ENCODE measurements at regions not wholly inside any gene's neighbourhood (a gene's known extent, or its start where the extent isn't known, plus 50 kb on each side); places are given as distances from the start of the nearest gene placed in this dataset.

DNA sequence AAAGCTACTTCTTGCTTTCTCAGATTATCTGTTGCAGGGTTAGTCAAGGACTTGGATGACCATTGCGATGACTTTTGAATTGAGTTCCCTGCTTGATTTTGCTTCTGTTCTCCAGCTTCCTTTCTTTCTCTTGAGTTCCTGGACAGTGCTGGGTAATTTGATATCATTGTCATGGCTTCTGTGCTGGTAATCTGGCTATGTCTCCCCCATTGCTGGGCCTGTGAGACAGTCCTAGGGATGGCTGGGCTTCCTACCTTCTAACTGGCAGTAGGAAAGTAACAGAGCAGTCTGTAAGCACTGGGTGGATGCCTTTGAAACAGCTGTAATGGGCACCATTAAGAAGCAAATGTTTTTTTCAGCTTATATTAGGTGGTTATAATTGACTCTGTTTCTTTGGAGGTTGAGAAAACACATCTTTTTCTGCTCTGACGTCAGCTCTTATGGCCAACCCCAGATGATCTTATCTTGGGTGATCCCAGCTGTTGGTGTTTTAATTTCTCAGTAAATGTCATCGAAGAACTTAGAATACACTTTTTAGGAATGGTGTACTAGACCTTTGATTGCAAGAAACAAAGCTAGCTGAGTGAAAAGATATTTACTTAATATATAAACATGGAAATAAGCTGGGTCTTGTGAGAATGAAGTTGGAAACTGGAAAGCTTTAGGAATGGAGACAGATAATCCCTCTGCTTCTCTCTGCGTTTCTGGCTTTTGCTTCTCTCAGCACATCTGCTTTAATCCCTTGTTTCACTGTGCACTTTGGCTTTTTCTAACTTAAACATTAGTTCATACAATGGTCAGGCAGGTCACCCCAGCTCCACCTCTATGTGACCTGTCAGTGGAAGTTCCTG, 195.0 kb upstream of the MAN1A1 start:
- Histone ChIP-seq H3K36me3 (replicated peaks in 1 of 2; ENCODE audit: control insufficient read depth in 1 of 2, insufficient read depth in 2 of 2, low read length in 2 of 2) (no peaks in the 10 kb centered on the region), H3K4me2 (ENCODE audit: low read depth, low read length) (no peak overlapping the region), H3K27me3 (ENCODE audit: control insufficient read depth in 1 of 2, insufficient read depth in 2 of 2, low read length in 2 of 2) (no peaks in the 10 kb centered on the region), H3K27ac (ENCODE audit: extremely low read length, insufficient read depth, low read length) (no peak overlapping the region), H3K4me3 (replicated peaks in 1 of 3; ENCODE audit: insufficient read depth in 1 of 3, low read depth in 2 of 3, low read length in 3 of 3) (no peak overlapping the region), H3K9ac (ENCODE audit: insufficient read depth, low read depth, low read length) (no peak overlapping the region), H3K79me2 (ENCODE audit: insufficient read depth, low read length) (no peaks in the 10 kb centered on the region), H3K4me1 (ENCODE audit: insufficient read depth, low read length) (no peaks in the 10 kb centered on the region), H4K20me1 (ENCODE audit: insufficient read depth, low read length) (no peaks in the 10 kb centered on the region), H3K9me3 (ENCODE audit: low read length) (no peaks in the 10 kb centered on the region), H2AFZ (ENCODE audit: low read length) (no peak overlapping the region)
- TF ChIP-seq, protein P1, sequence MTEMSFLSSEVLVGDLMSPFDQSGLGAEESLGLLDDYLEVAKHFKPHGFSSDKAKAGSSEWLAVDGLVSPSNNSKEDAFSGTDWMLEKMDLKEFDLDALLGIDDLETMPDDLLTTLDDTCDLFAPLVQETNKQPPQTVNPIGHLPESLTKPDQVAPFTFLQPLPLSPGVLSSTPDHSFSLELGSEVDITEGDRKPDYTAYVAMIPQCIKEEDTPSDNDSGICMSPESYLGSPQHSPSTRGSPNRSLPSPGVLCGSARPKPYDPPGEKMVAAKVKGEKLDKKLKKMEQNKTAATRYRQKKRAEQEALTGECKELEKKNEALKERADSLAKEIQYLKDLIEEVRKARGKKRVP (CRISPR knock-in tag; IDR thresholded peaks at IDR 0.05) = no peak
- peak; percentile 84 for TF ChIP-seq CREB1 (IDR thresholded peaks at IDR 0.05)
- no peak for TF ChIP-seq CREB1 (CRISPR knock-in tag; IDR thresholded peaks at IDR 0.05)
- 26% methylated on average over 4 of the region's 4 CpGs for WGBS (ENCODE audit: low lambda C conversion rate)
- in situ Hi-C loops (cut with HindIII; ENCODE audit: extremely low pct_ligation_motif_present, low pct_unique_long_range_greater_than_20kb) = no loop called here
- no peak for FAIRE-seq
- ChIA-PET CTCF (ENCODE audit: low intra/inter-chr PET ratio, low total read pairs) (no interaction called here), POLR2A (no interaction called here)
- BruUV-seq (replicated peaks) = no TSS peak
- no peak for ATAC-seq
- DNase-seq (ENCODE audit: low spot score) = no peak
- intact Hi-C loops (cut with micrococcal nuclease; ENCODE audit: unreplicated experiment) = no loop called here

DNA sequence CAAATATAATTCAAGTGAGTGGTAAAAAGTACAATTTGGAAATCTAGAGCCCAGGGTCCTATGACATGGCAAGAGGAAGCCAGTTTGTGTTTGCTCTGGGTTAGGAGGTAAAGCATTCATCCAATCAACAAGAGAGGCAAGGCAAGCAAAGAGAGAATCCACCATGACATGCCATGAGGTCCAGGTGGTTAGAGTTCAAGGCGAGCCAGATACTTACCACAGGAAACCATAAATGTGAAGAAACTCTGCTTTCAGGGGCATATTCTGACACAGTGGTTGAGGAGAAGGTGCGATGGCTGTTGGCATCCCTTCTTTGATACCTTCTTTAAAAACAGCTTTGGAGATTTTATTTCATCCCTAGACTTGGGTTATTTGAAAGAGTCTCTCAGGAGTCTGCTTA, 193.8 kb upstream of the MAN1A1 start:
- no peak overlapping the region for H2AFZ ChIP-seq (ENCODE audit: low read length)
- intact Hi-C loops (cut with micrococcal nuclease; ENCODE audit: unreplicated experiment) (no loop called here), in situ Hi-C loops (cut with HindIII; ENCODE audit: extremely low pct_ligation_motif_present, low pct_unique_long_range_greater_than_20kb) (no loop called here)
- no peak for FAIRE-seq
- no peaks in the 10 kb centered on the region for H3K4me1 ChIP-seq (ENCODE audit: insufficient read depth, low read length)
- no TSS peak for BruUV-seq (replicated peaks)
- CTCF ChIA-PET (ENCODE audit: low intra/inter-chr PET ratio, low total read pairs) = no interaction called here
- H4K20me1 ChIP-seq (ENCODE audit: insufficient read depth, low read length) = no peaks in the 10 kb centered on the region
- ATAC-seq = no peak
- WGBS (ENCODE audit: low lambda C conversion rate) = 32% methylated on average over 2 of the region's 2 CpGs
- POLR2A ChIA-PET = no interaction called here
- DNase-seq (ENCODE audit: low spot score) = no peak
- no peaks in the 10 kb centered on the region for H3K36me3 ChIP-seq (replicated peaks in 1 of 2; ENCODE audit: control insufficient read depth in 1 of 2, insufficient read depth in 2 of 2, low read length in 2 of 2)
- no peaks in the 10 kb centered on the region for H3K9me3 ChIP-seq (ENCODE audit: low read length)
- TF ChIP-seq ZNF407 (CRISPR knock-in tag; IDR thresholded peaks at IDR 0.05; ENCODE audit: not compliant biosample characterization) (no peak), ZBTB21 (CRISPR knock-in tag; IDR thresholded peaks at IDR 0.05) (no peak), ETV6 (CRISPR knock-in tag; conservative IDR thresholded peaks at IDR 0.05) (no peak)
- H3K4me3 ChIP-seq (replicated peaks in 1 of 3; ENCODE audit: insufficient read depth in 1 of 3, low read depth in 2 of 3, low read length in 3 of 3) = no peak overlapping the region
- no peak overlapping the region for H3K9ac ChIP-seq (ENCODE audit: insufficient read depth, low read depth, low read length)
- H3K4me2 ChIP-seq (ENCODE audit: low read depth, low read length) = no peak overlapping the region
- H3K79me2 ChIP-seq (ENCODE audit: insufficient read depth, low read length) = no peaks in the 10 kb centered on the region
- no peaks in the 10 kb centered on the region for H3K27me3 ChIP-seq (ENCODE audit: control insufficient read depth in 1 of 2, insufficient read depth in 2 of 2, low read length in 2 of 2)
- no peak overlapping the region for H3K27ac ChIP-seq (ENCODE audit: extremely low read length, insufficient read depth, low read length)
